NOMO-1 treated with dmso at 0.1 percent for 144 hours (cell line): ENCODE measurements at regions not wholly inside any gene's neighbourhood (a gene's known extent, or its start where the extent isn't known, plus 50 kb on each side); places are given as distances from the start of the nearest gene placed in this dataset.
"Not testable (repeated sequence)": the region's sequence is repeated elsewhere in the genome, so short reads cannot be mapped to it uniquely, and the experiment has no call there.

ENCODE experiments used
- DNase-seq: peaks from one replicate; lab custom pipeline; 2025; ENCODE audit not compliant: unreplicated experiment; lab: John Stamatoyannopoulos, UW

DNA sequence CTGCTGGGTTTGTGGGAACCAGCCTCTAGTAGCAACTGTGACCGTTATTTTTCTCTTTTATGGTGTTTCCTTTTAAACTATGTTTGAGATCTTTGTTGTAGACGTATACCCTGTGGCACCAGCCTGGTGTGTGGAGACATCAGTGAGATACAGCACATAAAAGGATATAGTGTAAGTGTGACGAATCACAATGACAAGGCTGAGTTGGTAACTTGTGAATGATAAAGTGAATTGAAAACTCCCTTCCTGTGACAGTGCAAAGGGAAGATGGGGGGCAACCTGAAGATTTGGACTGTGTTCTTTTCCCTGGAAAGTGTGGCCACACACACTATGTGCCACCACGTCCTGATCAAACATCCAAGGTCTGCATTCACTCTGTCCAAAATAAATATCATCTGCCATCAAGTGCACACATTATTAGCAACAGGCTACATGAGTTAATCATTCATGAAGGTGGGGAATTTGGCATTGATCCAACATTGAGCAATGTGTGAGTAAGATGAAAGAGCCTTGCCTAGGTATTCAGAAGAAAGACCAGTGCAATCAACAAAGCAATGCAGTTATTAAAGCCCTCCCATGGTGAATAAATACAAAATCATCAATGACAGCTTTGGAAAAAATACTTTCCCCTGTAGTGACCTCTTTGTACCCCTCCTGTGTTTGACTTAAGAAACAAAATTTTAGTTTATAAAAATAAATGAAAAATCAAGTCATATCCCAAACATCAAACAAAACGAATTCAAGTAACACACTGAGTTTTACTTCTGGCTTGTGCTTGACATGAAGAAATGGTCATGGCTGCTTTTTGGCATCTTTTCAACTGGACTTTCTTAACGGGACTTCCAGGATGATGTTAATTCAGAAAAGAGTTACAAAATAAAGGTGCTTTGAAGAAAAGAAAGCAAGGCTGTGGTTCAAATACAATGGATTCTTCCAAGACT lies 1280.5 kb upstream of the ZEB2 start:
- no peak for DNase-seq

- no peak for DNase-seq
Measured at GRCh38 chr2:145799595-145800108, 1279.7 kb upstream of the ZEB2 start.

DNA sequence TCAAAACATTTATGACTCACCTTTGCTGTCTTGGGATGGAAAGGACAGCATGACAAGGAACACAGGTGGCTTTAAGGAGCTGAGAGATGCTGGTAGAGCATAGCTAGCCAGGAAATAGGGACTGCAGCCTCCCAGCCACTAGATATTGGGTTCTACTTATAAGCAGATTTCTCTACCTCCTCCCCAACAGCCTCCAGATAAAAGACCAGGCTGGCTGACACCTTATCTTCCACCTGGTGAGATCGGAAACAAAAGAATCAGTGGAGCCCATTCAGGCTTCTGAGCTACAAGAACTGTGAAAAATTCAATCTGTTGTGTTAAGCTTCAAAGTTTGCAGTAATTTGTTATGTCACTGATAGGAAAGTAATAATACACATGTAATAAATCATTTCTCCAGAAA lies 1278.5 kb upstream of the ZEB2 start:
- DNase-seq: no peak

DNA sequence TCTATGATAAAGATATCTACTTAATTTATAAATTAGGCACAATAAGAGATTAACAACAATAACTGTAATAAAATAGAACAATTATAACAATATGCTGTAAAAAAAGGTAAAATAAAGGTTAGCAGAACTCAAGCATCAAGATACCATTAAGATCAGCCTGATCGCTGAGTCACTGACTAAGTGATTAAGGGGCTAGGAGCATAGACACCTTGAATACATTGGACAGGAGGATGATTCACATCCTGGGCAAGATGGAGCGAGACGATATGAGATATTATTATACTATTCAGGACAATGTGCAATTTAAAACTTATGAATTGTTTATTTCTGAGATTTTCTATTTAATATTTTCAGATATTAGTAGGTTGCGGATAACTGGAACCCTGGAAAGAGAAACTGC lies 1277.8 kb upstream of the ZEB2 start:
- DNase-seq: no peak

GRCh38 chr2:145792745-145793144 lies 1272.8 kb upstream of the ZEB2 start:
- no peak for DNase-seq

- DNase-seq: no peak
Measured at GRCh38 chr2:145789636-145790035, 1269.7 kb upstream of the ZEB2 start.

- DNase-seq: not testable (repeated sequence)
Measured at GRCh38 chr2:145787597-145788361, 1267.9 kb upstream of the ZEB2 start.

GRCh38 chr2:145782607-145783006 lies 1262.7 kb upstream of the ZEB2 start:
- DNase-seq: not testable (repeated sequence)

- no peak for DNase-seq
Measured at GRCh38 chr2:145777914-145778313, 1258.0 kb upstream of the ZEB2 start.

GRCh38 chr2:145777297-145777696 lies 1257.4 kb upstream of the ZEB2 start:
- DNase-seq: no peak

DNA sequence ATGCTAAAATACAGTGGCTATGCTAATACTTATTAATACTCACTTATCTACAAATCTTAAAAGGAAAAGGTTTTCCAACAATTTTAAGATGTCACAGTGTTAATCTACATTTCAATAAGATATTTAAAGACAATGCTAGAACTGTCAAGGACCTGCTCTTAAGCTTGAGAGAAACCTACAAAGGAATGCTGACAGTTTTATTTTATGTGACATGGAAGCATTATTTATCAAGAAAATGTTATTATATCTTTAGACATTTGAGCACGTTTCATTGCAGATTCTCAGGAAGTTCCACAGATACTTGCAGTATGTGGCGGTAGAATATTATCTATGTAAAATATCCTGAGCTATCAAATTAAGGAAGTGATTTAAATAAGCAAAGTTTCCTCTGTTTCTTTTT lies 1255.7 kb upstream of the ZEB2 start:
- no peak for DNase-seq

- DNase-seq: peak; percentile 46
Measured at GRCh38 chr2:145771525-145771924, 1251.6 kb upstream of the ZEB2 start.

- DNase-seq: no peak
Measured at GRCh38 chr2:145769011-145769716, 1249.2 kb upstream of the ZEB2 start.

DNA sequence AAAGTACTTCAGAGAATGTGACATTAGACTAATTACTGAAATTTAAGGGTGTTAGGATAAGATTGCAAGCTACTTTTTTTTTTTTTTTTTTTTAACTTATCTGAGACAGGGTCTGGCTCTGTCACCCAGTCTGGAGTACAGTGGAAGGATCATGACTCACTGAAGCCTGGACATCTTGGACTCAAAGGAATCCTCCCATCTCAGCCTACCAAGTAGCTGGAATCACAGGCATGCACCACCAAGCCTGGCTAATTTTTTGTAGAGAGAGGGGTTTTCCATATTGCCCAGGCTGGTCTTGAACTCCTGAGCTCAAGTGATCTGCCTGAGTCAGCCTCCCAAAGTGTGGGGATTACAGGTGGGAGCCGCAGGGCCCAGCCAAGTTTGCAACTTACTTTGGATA lies 1246.0 kb upstream of the ZEB2 start:
- DNase-seq: no peak

GRCh38 chr2:145764631-145765030 lies 1244.7 kb upstream of the ZEB2 start:
- no peak for DNase-seq

- no peak for DNase-seq
Measured at GRCh38 chr2:145760781-145761649, 1241.1 kb upstream of the ZEB2 start.

DNA sequence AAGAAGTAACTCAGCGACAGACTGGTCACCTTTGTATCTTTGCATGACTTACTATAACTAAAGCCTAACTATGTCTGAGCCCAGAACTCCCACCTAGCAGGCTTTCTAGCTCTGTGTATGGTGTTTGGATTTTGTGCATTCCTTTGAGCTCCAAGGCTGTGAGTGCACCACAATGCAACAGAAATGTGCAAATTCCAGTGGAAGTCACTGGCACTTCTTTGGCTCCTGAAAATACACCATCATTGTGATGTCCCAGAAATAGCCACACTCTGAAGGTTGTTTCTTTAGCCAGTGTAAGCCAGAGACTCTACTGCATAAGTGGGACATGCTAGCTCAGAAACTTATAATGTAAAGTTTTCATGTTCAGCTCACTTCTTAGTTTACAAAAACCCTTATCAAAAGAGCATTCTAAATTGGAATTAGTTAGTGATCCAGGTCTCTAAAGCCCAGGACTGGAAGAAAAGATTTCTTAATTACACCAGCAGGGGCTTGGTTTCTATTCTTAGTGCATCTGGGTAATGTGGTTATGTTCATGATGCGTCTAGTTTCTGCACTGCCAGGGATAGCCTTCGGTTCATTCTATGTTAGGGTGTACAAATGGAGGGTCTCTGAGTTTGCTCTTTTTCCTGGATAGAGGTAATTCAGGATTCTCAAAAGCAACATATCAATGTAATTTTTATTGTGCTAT lies 1239.5 kb upstream of the ZEB2 start:
- no peak for DNase-seq

- no peak for DNase-seq
Measured at GRCh38 chr2:145757503-145758246, 1237.8 kb upstream of the ZEB2 start.
